ENCODE measurements at regions not wholly inside any gene's neighbourhood (a gene's known extent, or its start where the extent isn't known, plus 50 kb on each side); places are given as distances from the start of the nearest gene placed in this dataset.
"Not testable (repeated sequence)": the region's sequence is repeated elsewhere in the genome, so short reads cannot be mapped to it uniquely, and the experiment has no call there.

GRCh38 chr2:91842264-91842663 is 3029.0 kb upstream of the TEKT4 start:
- not testable (repeated sequence) for H3K4me3 ChIP-seq (ENCODE audit: low read length); H3K36me3 ChIP-seq (ENCODE audit: insufficient read depth, low read length); H3K4me1 ChIP-seq (ENCODE audit: insufficient read depth, low read length); H3K9ac ChIP-seq (ENCODE audit: low read depth, low read length); H3K27me3 ChIP-seq (ENCODE audit: insufficient read depth, low read length); H3K27ac ChIP-seq (ENCODE audit: low read depth, low read length)
- 86% methylated on average over 12 of the region's 12 CpGs for WGBS
- H3K9me3 ChIP-seq (ENCODE audit: insufficient read depth, low read depth, low read length): peaks cover 16% of the 10 kb centered on the region; the same call in 1 of the 2 replicates

GRCh38 chr2:91842913-91843312 is 3028.3 kb upstream of the TEKT4 start:
- H3K27me3 ChIP-seq (ENCODE audit: insufficient read depth, low read length); H3K4me3 ChIP-seq (ENCODE audit: low read length); H3K9ac ChIP-seq (ENCODE audit: low read depth, low read length); H3K27ac ChIP-seq (ENCODE audit: low read depth, low read length); H3K36me3 ChIP-seq (ENCODE audit: insufficient read depth, low read length); H3K4me1 ChIP-seq (ENCODE audit: insufficient read depth, low read length): not testable (repeated sequence)
- H3K9me3 ChIP-seq (ENCODE audit: insufficient read depth, low read depth, low read length): peaks cover 20% of the 10 kb centered on the region; the same call in 1 of the 2 replicates
- 97% methylated on average over 14 of the region's 14 CpGs for WGBS

- WGBS: 90% methylated on average over 38 of the region's 39 CpGs
- H3K27ac ChIP-seq (ENCODE audit: low read depth, low read length); H3K9ac ChIP-seq (ENCODE audit: low read depth, low read length); H3K36me3 ChIP-seq (ENCODE audit: insufficient read depth, low read length); H3K4me3 ChIP-seq (ENCODE audit: low read length); H3K4me1 ChIP-seq (ENCODE audit: insufficient read depth, low read length); H3K27me3 ChIP-seq (ENCODE audit: insufficient read depth, low read length): not testable (repeated sequence)
- H3K9me3 ChIP-seq (ENCODE audit: insufficient read depth, low read depth, low read length): peaks cover 20% of the 10 kb centered on the region; the same call in 1 of the 2 replicates
These were observed 3027.3 kb upstream of the TEKT4 start for GRCh38 chr2:91843723-91844450.

GRCh38 chr2:91844451-91844825 is 3026.8 kb upstream of the TEKT4 start:
- 93% methylated on average over 17 of the region's 17 CpGs for WGBS
- not testable (repeated sequence) for H3K4me1 ChIP-seq (ENCODE audit: insufficient read depth, low read length); H3K36me3 ChIP-seq (ENCODE audit: insufficient read depth, low read length); H3K9ac ChIP-seq (ENCODE audit: low read depth, low read length); H3K27me3 ChIP-seq (ENCODE audit: insufficient read depth, low read length); H3K27ac ChIP-seq (ENCODE audit: low read depth, low read length); H3K4me3 ChIP-seq (ENCODE audit: low read length)
- H3K9me3 ChIP-seq (ENCODE audit: insufficient read depth, low read depth, low read length): peaks cover 20% of the 10 kb centered on the region; the same call in 1 of the 2 replicates

- H3K4me3 ChIP-seq (ENCODE audit: low read length); H3K36me3 ChIP-seq (ENCODE audit: insufficient read depth, low read length); H3K27ac ChIP-seq (ENCODE audit: low read depth, low read length); H3K9ac ChIP-seq (ENCODE audit: low read depth, low read length); H3K4me1 ChIP-seq (ENCODE audit: insufficient read depth, low read length); H3K27me3 ChIP-seq (ENCODE audit: insufficient read depth, low read length): not testable (repeated sequence)
- H3K9me3 ChIP-seq (ENCODE audit: insufficient read depth, low read depth, low read length): peaks cover 22% of the 10 kb centered on the region
- 79% methylated on average over 3 of the region's 3 CpGs for WGBS
These were observed 3024.8 kb upstream of the TEKT4 start for GRCh38 chr2:91846388-91846787.

GRCh38 chr2:91851689-91852420 is 3019.4 kb upstream of the TEKT4 start:
- not testable (repeated sequence) for H3K4me3 ChIP-seq (ENCODE audit: low read length); H3K9ac ChIP-seq (ENCODE audit: low read depth, low read length); H3K4me1 ChIP-seq (ENCODE audit: insufficient read depth, low read length); H3K27me3 ChIP-seq (ENCODE audit: insufficient read depth, low read length); H3K27ac ChIP-seq (ENCODE audit: low read depth, low read length); H3K36me3 ChIP-seq (ENCODE audit: insufficient read depth, low read length)
- peaks cover 14% of the 10 kb centered on the region for H3K9me3 ChIP-seq (ENCODE audit: insufficient read depth, low read depth, low read length)
- WGBS: 91% methylated on average over 46 of the region's 47 CpGs

GRCh38 chr2:91856971-91857370 is 3014.3 kb upstream of the TEKT4 start:
- H3K27me3 ChIP-seq (ENCODE audit: insufficient read depth, low read length); H3K4me3 ChIP-seq (ENCODE audit: low read length); H3K4me1 ChIP-seq (ENCODE audit: insufficient read depth, low read length); H3K36me3 ChIP-seq (ENCODE audit: insufficient read depth, low read length); H3K9ac ChIP-seq (ENCODE audit: low read depth, low read length); H3K27ac ChIP-seq (ENCODE audit: low read depth, low read length): not testable (repeated sequence)
- WGBS: 31% methylated on average over 1 of the region's 1 CpG
- peaks cover 21% of the 10 kb centered on the region for H3K9me3 ChIP-seq (ENCODE audit: insufficient read depth, low read depth, low read length)

GRCh38 chr2:91857711-91858110 is 3013.5 kb upstream of the TEKT4 start:
- not testable (repeated sequence) for H3K27me3 ChIP-seq (ENCODE audit: insufficient read depth, low read length); H3K4me1 ChIP-seq (ENCODE audit: insufficient read depth, low read length); H3K36me3 ChIP-seq (ENCODE audit: insufficient read depth, low read length); H3K4me3 ChIP-seq (ENCODE audit: low read length); H3K9ac ChIP-seq (ENCODE audit: low read depth, low read length); H3K27ac ChIP-seq (ENCODE audit: low read depth, low read length)
- peaks cover 22% of the 10 kb centered on the region for H3K9me3 ChIP-seq (ENCODE audit: insufficient read depth, low read depth, low read length)
- 84% methylated on average over 21 of the region's 21 CpGs for WGBS

- H3K27ac ChIP-seq (ENCODE audit: low read depth, low read length); H3K9ac ChIP-seq (ENCODE audit: low read depth, low read length); H3K36me3 ChIP-seq (ENCODE audit: insufficient read depth, low read length); H3K4me3 ChIP-seq (ENCODE audit: low read length); H3K27me3 ChIP-seq (ENCODE audit: insufficient read depth, low read length); H3K4me1 ChIP-seq (ENCODE audit: insufficient read depth, low read length): not testable (repeated sequence)
- H3K9me3 ChIP-seq (ENCODE audit: insufficient read depth, low read depth, low read length): peaks cover 26% of the 10 kb centered on the region
- no CpG with 5 or more reads among the region's 2 CpGs for WGBS
These were observed 2999.5 kb upstream of the TEKT4 start for GRCh38 chr2:91871716-91872115.

- WGBS: 45% methylated on average over 1 of the region's 1 CpG
- not testable (repeated sequence) for H3K4me1 ChIP-seq (ENCODE audit: insufficient read depth, low read length); H3K36me3 ChIP-seq (ENCODE audit: insufficient read depth, low read length); H3K27me3 ChIP-seq (ENCODE audit: insufficient read depth, low read length); H3K27ac ChIP-seq (ENCODE audit: low read depth, low read length); H3K9ac ChIP-seq (ENCODE audit: low read depth, low read length); H3K4me3 ChIP-seq (ENCODE audit: low read length)
- peaks cover 26% of the 10 kb centered on the region for H3K9me3 ChIP-seq (ENCODE audit: insufficient read depth, low read depth, low read length)
These were observed 2997.8 kb upstream of the TEKT4 start for GRCh38 chr2:91873416-91873815.

- not testable (repeated sequence) for H3K4me1 ChIP-seq (ENCODE audit: insufficient read depth, low read length); H3K27me3 ChIP-seq (ENCODE audit: insufficient read depth, low read length); H3K9ac ChIP-seq (ENCODE audit: low read depth, low read length); H3K27ac ChIP-seq (ENCODE audit: low read depth, low read length); H3K36me3 ChIP-seq (ENCODE audit: insufficient read depth, low read length); H3K4me3 ChIP-seq (ENCODE audit: low read length)
- peaks cover 17% of the 10 kb centered on the region for H3K9me3 ChIP-seq (ENCODE audit: insufficient read depth, low read depth, low read length)
- 94% methylated on average over 27 of the region's 29 CpGs for WGBS
These were observed 2993.5 kb upstream of the TEKT4 start for GRCh38 chr2:91877658-91878210.
